Stimulated activated CD4-positive, alpha-beta T cell treated with anti-CD3 and anti-CD28 coated beads, Interleukin-12 subunit alpha, Interleukin-12 subunit beta, amount 100 ng/mL, for 24 hours (primary cell): ENCODE measurements at regions not wholly inside any gene's neighbourhood (a gene's known extent, or its start where the extent isn't known, plus 50 kb on each side); places are given as distances from the start of the nearest gene placed in this dataset.
"Not testable (repeated sequence)": the region's sequence is repeated elsewhere in the genome, so short reads cannot be mapped to it uniquely, and the experiment has no call there.

Experiments
- DNase-seq, 2 experiments: peaks; one replicate each; pipeline ENCODE4 v3.0.0-alpha.2; 2020; ENCODE audit warnings: low read depth in 2 of 2

DNA sequence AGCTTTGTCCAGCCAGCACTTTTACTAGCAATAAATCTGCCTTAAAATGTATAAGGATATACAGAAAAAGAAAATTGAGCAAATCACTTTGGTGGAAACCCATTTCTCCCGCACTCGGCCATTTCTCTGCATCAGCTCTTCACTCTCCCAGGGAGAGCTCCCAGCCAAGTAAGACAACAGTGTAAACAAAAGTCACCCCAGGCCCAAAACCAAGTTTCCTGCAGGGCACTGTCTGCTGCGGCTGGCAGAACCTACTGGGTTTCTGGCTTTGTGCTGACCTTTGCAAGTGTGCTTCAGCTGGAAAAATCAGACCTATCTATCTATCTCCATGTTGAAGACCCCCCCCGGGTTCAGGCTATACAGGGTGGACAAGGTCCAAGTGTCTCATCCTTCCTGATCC lies 476.7 kb upstream of the CAMK1G start:
- DNase-seq = no peak

DNA sequence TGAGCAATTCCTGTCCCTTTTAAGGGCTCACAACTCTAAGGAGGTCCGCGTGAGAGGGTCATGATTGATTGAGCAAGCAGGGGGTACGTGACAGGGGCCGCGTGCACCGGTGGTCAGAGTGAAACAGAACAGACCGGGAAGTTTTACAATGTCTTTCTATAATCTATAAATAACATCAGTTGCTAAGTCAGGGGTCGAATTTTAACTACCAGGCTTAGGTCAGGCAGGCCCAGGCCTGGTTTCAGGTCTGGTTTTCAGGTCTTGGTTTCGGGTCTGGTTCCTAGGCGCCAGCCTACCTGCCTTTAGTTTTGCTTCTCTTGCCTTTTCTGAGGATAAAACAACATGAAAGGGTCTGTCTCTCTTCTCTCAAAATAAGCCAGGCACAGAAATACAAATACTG lies 476.0 kb upstream of the CAMK1G start:
- DNase-seq = no peak

DNA sequence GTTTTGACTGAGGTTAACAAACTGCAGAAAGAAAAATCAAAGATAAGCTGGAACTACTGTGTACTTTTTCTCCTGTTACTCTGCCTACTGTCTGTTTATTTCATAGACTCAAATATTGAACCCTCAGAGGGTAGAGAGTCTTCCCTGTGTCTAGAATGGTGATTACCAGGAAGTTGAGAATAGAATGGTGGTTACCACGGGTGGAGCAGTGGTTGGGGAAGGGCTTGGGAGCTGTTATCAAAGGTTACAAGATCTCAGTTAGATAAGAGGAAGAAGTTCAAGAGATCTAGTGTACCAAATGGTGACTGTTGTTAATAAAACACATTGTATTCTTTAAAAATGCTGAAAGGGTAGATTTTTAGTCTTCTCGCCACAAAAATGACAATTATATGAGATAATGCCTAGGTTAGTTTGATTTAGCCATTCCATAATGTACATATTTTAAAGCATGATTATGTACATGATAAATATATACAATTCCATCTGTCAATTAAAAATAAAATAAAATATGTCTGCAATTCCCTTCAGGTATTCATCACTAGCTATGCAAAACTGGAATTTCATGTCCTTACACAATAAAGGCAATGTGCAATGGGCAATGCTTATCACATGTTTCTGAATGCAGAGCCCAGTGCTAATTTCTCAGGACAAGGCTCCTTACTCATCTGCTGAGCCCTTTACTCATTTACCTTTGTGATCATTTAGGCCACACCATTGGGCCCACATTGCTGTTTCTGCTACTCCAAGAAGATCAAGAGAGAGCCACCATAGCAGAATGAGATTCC lies 474.3 kb upstream of the CAMK1G start:
- DNase-seq = no peak

DNA sequence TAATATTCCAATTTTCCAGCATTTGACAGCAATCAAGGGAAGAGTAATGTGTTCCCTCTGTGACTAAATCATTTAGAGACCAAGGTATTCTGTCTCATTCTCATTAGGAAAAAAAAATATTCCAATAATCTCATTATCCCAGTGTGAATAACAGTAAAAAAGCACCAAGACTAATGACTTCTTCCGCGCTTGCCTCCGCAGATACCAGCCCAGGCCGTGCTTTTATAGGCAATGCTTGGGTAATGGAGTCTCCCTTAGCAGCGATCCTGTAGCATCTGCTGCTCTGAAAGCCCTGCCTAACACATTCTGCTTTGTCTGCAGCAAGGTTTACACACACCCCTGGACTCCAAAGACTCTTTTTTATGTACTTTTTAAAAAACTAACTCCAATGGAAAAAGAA lies 470.0 kb upstream of the CAMK1G start:
- no peak for DNase-seq

DNA sequence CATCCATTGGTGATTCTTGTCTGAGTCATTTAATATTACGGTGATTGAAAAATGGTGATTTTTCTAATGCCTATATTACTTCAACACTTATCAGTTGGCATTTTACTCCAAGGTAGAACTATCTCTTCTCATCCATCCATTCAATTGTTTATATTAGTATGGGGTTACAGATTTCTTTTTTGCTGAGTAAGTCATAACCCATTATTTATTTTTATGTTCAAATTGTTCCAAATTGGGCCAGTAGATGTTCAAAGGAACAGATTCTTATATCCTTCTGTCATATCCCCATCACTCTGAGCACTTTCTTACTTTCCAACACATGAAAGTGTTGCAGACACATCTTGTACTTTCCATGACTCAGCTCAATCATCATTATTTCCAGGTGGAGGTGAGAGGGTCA lies 466.8 kb upstream of the CAMK1G start:
- DNase-seq = no peak

DNA sequence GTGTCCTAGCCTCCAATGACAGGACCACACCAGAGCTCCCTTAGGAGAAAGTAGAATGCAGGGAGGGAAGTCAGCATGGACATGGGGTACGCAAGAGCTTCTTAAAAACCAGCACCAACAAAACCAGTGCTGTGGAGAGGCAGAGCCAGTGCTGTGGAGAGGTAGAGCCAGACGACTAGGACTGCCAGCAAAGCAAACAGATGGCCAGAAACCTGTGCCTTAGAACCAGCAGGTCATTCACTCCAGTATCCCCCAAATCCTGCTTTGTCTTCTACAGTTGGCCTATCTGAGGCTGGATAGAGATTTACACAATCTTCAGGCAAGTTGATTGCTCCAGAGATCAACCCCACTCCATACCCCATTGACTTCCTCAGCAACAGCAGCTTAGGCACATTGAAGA lies 459.9 kb upstream of the CAMK1G start:
- DNase-seq = no peak

DNA sequence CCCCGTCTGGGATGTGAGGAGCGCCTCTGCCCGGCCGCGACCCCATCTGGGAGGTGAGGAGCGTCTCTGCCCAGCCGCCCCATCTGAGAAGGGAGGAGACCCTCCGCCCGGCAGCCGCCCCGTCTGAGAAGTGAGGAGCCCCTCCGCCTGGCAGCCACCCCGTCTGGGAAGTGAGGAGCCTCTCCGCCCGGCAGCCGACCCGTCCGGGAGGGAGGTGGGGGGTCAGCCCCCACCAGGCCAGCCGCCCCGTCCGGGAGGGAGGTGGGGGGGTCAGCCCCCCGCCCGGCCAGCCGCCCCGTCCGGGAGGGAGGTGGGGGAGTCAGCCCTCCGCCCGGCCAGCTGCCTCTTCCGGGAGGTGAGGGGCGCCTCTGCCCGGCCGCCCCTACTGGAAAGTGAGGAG lies 454.4 kb upstream of the CAMK1G start:
- not testable (repeated sequence) for DNase-seq

DNA sequence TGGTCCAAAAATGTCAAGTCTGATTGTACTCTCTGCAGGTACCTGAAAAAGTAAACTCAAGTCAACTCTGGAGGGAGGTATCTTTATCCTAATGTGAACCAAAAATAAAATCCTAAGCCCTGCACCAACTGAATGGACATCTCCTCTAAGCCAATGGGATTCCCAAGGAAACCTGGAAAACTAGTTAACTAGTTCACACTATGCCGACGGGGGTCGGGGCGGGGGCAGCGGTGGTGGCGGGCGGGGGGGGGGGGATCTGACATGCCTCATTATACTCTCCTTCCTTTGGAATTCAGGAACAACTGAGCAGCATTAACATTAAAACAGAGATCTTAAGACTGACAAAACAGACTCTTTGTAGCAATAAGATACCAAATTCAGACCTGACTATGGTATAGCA lies 452.6 kb upstream of the CAMK1G start:
- no peak for DNase-seq

DNA sequence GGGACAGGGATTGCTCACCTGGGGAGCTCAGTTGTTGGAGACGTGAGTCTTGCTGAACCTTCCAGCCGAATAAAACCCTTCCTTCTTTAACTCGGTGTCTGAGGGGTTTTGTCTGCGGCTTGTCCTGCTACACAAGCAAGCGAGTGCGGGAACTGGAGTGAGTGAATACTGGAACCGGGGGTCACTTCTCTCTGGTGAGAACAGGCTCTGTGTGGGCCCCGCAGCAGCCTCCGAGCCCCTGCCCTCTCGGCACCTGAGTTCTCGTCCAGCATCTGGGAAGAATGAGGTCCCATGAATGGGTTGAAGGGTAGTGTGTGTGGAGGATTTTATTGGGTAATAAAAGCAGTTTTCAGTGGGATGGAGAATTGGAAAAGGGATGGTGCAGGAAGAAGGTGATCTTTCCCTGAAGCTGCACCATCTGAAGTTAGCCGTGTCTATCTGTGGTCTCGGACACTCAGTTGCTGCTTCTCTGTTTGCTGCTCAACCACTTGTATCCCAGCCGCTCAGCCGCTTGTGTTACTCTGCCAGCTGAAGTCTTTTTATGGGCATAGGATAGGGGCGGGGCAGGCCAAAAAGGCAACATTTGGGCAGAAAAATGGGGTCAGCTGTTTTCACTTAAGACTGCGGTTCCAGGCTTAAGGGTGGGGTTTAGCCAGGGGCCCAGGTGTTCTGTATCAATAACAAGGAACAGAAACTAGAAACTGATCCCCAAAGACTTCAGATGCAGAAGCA lies 450.6 kb upstream of the CAMK1G start:
- no peak for DNase-seq

DNA sequence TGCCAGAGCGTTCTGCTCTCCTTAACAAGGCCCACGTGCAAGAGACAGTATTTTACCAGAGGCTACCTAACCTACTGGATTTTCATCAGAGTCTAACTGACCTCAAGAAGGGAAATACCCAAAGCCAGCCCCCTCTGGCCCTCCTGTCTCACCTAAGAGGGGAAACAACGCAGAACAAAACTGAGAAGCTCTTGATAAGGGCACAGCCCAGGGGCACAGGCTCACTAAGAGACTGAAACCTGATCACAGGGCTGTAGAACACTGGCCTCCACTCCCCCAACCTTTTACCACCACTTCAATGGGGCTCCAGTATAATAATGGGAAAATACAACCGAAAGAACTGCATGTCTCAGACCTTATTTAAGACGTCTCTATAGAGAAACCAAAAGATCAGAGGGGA lies 449.5 kb upstream of the CAMK1G start:
- no peak for DNase-seq

DNA sequence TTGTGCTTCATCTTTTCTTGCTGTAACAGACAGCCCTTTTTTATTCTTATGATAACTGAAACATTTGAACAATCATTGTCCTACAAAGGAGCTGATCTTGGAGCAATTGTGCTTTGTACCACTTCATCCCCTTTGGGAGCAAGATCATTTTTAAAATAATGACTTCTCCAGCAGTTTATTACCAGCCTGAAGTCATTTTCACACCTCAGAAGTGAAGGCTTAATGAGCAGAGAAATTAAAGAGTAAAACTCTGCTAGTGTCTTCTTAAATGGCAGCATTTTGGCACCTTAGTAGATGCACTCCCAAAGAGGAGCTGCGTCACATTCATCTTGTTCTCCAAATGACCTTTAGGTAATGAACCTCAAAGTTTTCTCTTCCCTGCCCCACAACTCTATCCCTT lies 439.6 kb upstream of the CAMK1G start:
- no peak for DNase-seq

DNA sequence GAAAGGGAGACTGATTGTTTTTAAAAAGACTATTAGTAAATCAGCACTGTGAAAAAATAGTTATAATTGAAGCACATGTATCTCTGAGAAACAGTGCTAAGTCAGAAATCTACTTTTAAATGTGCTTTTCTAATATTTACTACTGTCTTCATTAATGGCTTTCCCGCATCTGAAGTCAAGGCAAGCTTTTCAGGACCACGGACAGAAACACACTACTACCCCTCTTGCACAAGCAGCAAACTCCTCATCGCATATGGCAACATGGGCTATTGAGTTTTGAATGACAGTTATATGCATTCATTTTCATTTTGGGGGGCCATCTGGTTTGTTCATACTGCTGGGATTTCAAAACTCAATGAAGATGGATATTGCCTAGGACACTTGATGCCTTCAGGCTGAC lies 433.4 kb upstream of the CAMK1G start:
- no peak for DNase-seq

DNA sequence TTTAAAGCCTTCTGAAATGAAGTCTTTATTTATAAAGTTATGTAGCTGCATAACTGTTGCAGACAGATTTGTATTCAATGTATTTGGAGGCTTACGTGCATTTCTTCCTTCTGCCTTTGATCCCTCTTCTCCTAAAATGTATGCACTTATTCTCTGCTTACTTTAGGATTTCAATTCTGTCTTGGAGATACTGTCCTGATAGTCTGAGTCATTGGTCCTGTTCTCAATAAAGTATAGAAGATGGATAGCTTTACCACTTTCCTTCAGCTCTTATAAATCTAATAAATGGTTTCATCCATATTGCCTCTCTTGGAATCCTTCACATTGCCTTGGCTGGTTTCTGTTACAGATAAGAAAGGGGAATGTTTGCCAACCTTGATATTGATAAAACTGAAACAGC lies 430.1 kb upstream of the CAMK1G start:
- DNase-seq = no peak

DNA sequence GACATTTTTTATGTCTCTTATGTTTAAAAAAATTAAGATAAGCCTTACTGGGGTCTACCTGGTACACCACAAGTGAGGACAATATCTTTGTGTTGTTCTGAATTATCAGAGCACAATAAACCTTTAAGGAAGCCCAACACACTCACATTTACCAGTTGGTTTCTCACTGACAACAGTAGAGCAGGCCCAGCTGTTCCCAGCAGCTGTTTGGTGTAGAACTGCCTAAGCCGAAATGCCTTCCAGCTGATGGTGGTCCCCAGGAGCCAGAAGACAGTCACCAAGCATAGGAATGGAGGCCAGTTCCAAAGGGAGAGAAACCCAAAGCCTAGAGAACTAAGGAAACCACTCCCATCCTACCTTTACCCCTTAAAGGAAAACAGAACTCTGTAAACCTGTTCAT lies 428.6 kb upstream of the CAMK1G start:
- DNase-seq = no peak

DNA sequence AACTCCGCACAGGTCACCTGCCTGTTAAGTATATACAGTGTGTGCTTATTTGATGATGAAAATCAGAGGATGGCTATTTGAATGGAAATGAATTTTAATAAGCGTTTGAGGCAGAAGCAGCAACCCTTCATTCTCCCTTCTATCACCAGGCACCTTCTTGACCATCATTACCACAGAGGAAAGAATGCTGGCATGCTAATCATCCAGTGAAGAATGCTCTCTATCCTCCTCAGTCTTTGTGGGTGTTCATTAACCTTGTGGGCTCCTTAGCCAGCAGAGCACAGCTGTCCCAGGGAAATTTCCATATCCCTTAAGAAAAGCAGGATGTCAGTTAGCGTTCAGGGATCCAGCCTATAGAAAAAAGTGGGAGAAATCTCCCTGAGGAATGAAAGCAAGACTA lies 428.0 kb upstream of the CAMK1G start:
- DNase-seq = no peak

DNA sequence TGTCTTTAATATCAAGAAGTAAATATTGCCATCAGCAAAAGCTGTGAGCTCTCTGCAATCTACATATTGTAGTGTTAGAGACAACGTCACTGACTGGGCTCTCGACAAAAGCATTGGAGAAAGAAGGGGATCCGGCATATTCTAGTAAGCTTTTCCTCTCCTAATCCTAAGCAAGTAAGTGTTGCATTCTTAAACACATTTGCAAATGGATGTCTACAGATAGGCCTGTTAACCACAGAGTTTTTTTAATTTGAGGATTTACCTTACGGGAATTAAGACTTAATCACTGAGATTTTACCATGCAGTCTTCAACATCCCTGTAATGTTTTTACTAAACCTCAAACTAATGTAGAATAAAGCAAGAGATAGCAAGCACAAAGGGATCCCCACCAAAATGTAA lies 426.5 kb upstream of the CAMK1G start:
- no peak for DNase-seq

DNA sequence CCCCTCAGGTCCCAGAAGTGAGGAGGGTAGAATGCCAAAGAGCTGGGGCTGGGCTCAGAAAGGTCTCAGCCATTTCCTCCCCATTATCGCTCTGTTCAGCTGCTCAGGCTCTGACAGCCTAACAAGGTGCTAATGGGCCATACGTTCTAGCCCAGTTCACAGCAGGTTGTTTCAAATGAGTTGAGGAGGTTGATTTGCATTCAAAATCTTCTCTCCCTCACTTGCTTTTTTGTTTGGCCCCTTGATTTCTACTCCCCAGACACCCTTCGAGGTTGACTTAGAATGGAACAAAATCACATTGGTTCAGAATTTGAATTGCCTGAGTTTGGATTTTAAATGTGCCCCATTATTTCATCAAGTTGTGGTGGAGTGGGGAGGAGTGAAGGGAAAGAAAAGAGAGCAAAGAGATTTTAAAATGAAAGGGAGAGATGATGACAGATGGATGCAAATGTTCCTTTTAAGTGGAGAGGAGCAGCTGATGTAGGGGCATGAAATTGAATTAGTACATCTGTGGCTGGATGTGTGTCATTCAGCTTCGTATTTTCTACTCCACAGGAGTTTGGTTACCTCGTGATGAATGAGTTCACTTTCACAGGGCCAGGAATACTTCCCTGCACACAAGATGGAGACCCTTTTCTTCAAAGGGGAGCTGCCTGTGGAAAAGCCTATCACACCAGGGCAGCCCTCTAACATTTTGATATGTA lies 425.8 kb upstream of the CAMK1G start:
- no peak for DNase-seq

DNA sequence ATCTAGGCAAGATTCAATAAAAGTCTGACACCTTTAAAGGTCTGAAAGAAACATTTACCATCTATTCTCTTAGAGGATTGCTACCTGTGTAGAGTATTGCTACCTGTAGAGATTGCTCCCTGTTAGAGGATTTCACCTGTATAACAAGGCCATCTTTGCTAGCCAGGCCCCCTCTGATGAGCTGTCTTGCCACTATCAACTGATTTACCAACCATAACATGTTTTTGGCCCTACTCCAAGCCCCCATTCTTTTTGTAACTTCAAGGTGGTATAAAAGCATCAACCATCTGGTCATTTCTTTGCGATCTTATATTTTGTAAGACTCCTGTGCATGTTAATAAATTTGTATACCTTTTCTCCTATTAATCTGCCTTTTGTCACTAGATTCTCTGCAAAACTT lies 424.7 kb upstream of the CAMK1G start:
- no peak for DNase-seq

DNA sequence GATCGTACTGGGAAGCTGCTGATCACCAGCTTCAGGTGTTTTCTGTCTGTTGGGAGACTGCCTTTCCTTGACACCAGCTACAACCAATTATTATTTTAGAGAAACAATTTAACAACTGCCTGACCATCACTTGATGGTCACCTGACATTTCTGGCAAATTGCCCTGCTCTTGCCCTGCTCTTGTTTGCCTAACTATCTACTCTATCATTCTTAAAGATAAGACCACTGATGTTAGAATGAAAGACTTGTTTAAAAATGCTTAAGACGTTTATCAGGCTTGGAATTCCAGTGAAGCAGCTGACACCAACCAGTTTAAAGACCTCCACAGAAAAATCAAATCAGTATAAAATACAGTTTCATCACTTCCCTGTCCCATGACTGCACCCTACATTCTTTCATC lies 423.3 kb upstream of the CAMK1G start:
- no peak for DNase-seq

DNA sequence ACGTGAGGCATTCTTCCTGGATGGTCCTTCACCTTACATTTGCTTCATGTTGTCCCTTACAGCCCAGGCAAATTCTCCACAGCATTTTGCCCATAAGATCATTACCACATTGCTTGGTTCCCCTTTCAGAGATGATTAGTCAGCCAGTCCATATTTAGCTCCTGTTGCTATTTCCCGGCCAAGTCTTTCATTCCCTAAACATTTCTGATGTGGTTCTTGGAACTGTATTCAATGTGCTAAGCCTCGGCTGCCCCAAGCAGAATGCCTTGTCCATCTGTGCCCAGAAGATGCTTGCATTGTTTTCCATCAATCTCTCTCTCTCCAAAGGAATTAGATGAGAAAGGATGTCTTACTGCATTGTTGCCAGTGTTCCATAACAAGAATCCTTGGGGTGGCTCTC lies 420.9 kb upstream of the CAMK1G start:
- no peak for DNase-seq

DNA sequence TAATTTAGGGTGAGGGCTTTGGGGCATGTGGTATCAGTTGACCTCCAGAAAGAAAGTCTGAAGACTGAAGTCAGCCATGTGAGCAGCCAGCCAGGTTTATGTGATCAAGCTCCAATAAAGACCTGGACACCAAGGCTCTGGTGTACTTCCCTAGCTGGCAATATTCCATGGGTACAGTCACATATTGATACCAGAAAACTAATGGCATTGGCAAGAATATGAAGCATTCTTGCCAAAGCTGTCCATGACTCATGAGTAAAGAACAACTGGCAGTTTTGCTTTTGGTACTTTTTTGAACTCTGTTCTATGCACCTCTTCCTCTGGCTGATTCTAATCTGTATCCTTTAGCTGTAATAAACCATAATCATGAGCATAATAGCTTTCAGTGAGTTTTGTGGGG lies 415.3 kb upstream of the CAMK1G start:
- DNase-seq = no peak

DNA sequence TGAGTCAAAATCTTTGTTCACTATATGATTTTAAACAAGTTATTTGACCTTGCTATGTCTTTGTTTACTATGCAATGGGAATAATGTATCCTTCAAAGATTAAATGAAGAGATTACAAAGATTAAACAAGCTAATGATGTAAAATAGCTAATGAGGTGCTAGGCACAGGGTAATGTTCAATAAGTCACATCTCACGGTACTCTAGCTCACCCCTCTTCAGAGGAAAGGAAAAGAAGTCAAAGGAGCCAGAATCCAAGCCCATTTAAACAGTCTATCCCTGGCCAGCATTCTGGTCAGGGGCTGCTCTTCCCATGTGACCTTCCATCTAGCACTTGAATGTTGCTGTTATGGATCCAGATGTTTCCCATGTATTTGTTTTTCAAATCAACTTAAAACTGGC lies 412.4 kb upstream of the CAMK1G start:
- no peak for DNase-seq

DNA sequence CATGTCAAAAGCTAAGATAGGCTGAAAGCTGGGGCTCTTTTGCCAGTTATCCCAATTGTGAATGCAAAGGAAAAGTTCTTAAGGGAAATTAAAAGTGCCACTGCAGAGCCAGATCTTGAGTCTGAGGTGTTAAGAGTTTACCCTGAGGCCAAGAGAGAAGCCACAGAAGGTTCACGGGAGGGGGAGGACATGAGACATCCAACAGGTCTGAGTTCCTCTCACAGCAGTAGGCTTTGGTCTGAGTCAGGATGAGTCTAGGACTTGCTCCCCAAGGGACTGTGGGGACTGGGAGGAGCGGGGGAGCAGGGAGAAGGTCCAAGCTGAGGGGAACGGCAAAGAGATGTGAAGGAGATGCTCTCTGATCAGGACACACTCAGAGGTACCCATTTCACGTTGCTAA lies 411.2 kb upstream of the CAMK1G start:
- no peak for DNase-seq
